Inflammatory macrophage treated with lipopolysaccharide for 4 hours (primary cell): ENCODE measurements at regions not wholly inside any gene's neighbourhood (a gene's known extent, or its start where the extent isn't known, plus 50 kb on each side); places are given as distances from the start of the nearest gene placed in this dataset.

Experiments
- DNase-seq: peaks from one replicate; pipeline ENCODE4 v3.0.0-alpha.2; 2020

GRCh38 chr13:99859178-99860177, 112.1 kb downstream of the ZIC5 start:
- no peak for DNase-seq

GRCh38 chr13:99857738-99858137, 113.8 kb downstream of the ZIC5 start:
- no peak for DNase-seq

- DNase-seq, result no peak
These were observed 115.8 kb downstream of the ZIC5 start for GRCh38 chr13:99855526-99856420.

- DNase-seq, result no peak
These were observed 117.2 kb downstream of the ZIC5 start for GRCh38 chr13:99854366-99854765.

DNA sequence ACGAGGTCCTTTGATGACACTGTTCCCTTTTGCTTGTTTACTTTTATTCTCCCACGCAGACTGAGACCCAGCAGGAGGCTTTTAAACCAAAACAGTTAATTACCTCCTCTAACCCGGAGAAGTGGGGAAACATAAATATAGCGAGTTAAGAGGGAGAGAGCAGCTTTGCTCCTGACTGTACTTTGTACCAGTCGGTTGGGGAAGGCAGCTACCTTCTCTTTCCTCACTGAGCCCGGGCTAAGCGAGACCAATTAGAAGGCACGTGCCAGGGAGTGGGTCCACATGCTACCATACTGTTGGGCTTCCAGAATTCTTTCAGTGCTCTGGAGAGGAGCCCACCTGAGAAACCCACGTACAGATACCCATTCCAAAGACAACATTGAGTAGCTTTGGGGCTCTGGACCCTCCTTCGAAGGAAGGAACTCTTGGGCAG, 124.2 kb downstream of the ZIC5 start:
- DNase-seq, result no peak

- DNase-seq, result no peak
These were observed 126.2 kb downstream of the ZIC5 start for GRCh38 chr13:99845161-99845874.

GRCh38 chr13:99844421-99844820, 127.1 kb downstream of the ZIC5 start:
- DNase-seq, result no peak

GRCh38 chr13:99843872-99844271, 127.7 kb downstream of the ZIC5 start:
- DNase-seq, result no peak

DNA sequence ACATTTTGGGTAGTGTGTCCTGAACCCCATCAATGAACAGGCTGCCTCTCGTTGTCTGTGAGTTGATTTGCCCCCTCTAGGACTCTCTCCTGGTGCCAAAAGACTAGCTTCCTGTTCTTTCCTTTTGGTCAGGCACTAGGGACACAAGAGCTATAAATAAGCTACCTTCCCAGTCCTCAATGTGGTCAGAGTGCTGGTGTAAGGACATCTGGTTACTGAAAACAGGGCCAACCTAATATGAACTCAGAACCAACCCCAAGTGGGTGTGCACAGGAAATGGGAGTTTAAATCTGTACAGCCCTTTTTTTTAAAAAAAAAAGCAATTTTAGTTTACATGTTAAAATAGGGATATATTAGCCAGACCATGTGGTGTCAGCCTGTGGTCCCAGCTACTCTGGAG, 129.2 kb downstream of the ZIC5 start:
- no peak for DNase-seq

GRCh38 chr13:99836291-99836690, 135.3 kb downstream of the ZIC5 start:
- no peak for DNase-seq

GRCh38 chr13:99835442-99835841, 136.1 kb downstream of the ZIC5 start:
- DNase-seq, result no peak

DNA sequence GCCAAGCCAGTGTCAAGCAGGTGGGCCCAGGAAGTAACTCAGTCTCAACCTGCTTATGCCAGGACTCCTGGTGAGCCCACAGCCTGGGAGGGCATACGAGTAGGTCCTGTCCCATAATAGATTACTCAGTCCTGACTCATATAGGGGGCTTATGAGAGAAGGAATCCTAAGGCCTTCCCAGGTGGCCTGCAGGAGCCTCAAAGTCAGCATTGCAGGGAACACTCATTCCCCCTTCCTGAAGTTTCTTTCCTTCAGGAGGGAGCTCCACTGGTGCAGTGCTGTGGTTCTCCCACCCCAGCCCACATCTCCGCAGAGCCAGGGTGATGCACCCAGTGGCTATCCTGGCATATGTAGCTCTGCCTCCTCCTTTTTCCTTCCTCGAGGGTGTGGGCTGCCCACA, 137.3 kb downstream of the ZIC5 start:
- DNase-seq, result no peak

DNA sequence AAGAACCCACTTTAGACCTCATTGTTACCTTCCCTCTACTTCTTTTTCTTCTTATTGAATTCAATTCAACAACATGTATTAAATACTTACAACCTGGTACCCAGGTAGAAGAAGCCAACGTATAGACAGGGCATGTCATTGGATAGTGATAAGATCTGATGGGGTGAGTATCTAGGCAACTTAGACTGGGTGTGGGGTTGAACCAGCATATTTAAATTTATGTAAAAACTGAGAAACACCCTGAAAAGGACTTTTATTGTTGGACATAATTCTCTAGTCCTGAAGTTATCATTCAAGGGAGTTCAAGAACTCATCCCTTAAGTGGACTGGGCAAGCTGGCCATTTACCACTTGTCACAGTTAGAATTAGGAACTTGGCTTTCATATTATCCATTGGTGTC, 139.2 kb downstream of the ZIC5 start:
- no peak for DNase-seq

GRCh38 chr13:99830931-99831330, 140.6 kb downstream of the ZIC5 start:
- no peak for DNase-seq

DNA sequence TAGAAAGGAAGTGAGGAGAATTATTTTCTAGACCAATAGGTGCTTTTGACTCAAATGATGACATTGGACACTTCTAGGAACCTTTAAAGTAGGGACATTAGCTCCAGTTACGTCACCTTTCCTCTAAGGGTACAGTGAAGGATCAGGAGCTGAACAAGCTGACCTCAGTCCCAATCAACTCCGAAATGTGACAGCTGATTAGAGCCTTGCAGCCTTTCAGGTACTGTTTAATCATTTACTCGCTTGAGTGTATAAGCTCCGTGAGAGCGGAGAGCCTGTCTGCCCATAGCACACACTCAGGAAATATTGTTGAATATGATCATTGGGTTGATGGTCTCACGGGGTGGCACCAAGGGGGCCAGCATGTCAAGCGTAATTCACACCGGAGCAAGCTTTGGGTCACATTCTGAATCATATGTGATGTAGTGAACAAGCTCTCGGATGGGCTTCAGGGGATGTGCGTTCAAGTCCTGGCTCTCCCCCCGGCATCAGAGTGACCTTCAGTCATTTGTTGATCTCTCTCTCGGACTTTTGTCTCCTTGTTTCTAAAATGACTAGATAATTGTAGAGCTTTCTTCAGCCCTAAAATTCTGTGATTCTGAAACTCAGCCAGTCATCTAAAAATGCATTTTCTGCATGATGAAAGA, 141.9 kb downstream of the ZIC5 start:
- DNase-seq, result no peak

GRCh38 chr13:99829161-99829560, 142.4 kb downstream of the ZIC5 start:
- DNase-seq, result no peak

GRCh38 chr13:99828735-99829134, 142.8 kb downstream of the ZIC5 start:
- no peak for DNase-seq

GRCh38 chr13:99828123-99828522, 143.4 kb downstream of the ZIC5 start:
- no peak for DNase-seq

DNA sequence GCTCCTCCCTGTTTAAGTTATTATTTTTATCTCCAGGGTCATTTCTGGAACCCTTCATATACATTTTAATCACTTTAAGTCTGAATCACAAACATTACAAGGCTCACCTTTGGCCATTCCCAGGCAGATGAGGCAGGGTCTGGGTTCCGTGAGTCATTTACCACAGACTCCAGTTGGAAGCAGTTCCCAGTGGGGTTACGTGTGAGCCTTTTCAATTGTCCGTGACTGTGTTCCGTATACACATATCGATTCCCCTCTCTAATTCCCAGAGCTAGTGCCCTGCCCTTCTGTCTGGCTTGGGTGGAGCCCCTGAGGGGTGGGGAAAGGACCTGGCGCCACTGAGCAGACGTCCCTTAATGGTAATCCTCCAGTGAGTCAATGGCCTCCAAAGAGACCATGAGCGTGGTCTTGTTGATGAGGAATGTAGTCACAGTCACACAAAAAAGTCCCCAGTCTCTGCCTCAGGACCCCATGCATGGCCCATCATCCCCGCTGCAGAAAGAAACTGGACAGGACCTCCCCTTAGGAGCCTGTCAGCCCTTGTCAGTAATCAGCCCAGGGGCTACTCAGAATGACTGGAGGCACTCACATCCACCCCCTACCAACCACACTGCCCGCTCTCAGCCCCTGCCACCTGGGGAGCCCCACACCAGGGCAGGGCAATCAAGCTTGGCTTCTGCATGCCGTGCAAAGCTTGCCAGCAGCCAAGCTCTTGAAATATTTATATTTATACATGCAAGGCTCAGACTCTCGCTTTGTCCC, 144.4 kb downstream of the ZIC5 start:
- no peak for DNase-seq

DNA sequence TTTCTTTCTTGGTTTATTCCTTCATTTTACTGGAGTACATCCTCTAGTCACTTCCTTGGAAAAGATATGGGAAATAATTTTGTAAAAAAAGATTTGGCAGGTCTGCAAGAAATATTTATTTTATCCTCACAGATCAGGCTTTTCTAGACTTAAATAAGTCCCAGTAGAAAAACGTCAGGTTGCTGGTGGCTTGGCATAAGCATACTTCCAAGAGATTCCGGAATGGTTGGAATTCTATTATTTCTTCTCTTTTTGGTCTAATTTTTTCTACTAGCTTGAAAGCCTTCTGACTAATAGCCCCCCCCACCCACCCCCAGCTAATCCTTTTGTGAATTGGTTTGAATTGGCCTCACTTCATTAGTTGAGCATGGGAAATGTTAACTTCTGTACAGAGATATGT, 147.6 kb downstream of the ZIC5 start:
- DNase-seq, result no peak

DNA sequence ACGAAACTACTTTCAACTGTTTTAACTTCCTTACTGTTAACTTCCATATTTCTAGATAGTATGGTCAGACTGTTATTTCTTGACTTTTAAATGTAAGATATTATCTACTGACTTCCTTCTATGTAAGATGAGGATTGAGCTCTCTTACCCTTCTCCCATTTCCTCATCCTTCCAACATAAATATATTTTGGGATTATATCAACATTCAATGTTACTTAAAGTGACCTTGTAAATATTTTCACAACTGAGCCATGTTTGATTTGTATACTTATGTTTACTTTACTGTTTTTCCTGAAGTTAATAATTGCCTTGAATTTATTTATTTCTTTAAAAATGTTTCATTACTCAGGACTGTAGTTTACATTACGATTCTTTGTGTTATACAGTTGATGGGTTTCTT, 148.7 kb downstream of the ZIC5 start:
- no peak for DNase-seq

DNA sequence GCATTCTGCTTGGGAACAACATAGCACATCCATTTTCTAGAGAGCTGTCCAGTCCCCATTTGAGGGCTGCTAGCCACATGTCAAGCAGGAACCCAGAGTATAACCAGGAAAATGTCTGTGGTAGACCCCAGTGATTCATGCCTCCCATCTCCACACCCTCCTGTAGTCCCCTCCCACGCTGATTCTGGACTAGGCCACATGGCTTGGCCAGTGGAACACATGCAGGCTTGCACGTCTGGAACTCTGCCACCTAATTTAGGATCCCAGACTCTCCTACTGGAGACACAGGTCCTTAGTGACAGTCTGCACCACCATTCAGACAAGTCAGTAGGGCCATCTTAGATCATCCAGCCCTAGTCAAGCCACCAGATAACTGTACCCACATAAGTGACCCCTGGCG, 149.8 kb downstream of the ZIC5 start:
- DNase-seq, result no peak
